ENCODE measurements at regions not wholly inside any gene's neighbourhood (a gene's known extent, or its start where the extent isn't known, plus 50 kb on each side); places are given as distances from the start of the nearest gene placed in this dataset.

DNA sequence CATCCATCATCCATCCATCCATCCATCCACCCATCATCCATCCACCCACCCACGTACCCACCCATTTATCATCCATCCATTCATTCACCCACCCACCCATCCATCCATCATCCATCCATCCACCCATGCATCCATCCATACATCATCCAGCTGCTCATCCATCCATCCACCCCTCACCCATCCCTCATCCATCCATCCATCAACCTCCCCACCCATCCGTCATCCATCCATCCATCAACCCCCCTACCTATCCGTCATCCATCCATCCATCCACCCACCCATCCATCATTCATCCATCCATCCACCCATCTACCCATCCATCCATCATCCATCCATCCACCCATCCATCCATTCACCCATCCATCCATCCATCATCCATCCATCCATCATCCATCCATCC lies 306.2 kb upstream of the SFSWAP start:
- no peak for TF ChIP-seq POLR2AphosphoS5 (IDR thresholded peaks at IDR 0.05; ENCODE audit: low read depth, low read length)
- no peak for TF ChIP-seq POLR2A (IDR thresholded peaks at IDR 0.05; ENCODE audit: low read depth, low read length)
- no peak for TF ChIP-seq TAF1 (IDR thresholded peaks at IDR 0.05; ENCODE audit: borderline replicate concordance, low read depth, low read length)

Measured in GM12892 (cell line).